ENCODE measurements at regions not wholly inside any gene's neighbourhood (a gene's known extent, or its start where the extent isn't known, plus 50 kb on each side); places are given as distances from the start of the nearest gene placed in this dataset.
"Not testable (repeated sequence)": the region's sequence is repeated elsewhere in the genome, so short reads cannot be mapped to it uniquely, and the experiment has no call there.

- no peak for DNase-seq (ENCODE audit: extremely low read depth, low read depth)
Measured at GRCh38 chr10:2891073-2891769, 176.1 kb upstream of the PFKP start.

DNA sequence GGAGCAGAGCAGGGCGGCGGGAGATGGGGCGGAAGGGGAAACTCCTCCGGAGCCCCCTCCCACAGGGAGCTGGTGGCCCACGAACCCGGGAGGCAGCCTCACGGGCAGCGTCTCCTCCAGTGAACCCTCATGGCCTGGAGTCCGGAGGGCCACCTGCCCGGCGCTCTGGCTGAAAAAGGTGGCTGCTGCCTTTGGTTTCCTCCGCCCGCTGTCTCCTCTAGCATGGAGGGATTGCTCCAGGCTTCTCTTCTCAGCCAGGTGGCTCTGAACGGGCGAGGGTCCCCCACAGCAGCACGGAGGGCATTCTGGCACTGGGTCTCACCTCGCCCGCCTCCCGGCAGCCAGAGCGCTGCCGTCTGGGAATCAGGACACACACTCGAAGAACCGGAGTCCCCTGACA, 177.3 kb upstream of the PFKP start:
- no peak for DNase-seq (ENCODE audit: extremely low read depth, low read depth)
- no peak for TF ChIP-seq CTCF (IDR thresholded peaks at IDR 0.05; ENCODE audit: low read depth, low read length)

More at GRCh38 chr10:2891073-2891769, 176.1 kb upstream of the PFKP start:
- no peak for TF ChIP-seq CTCF (IDR thresholded peaks at IDR 0.05; ENCODE audit: low read depth, low read length)

- no peak for TF ChIP-seq CTCF (IDR thresholded peaks at IDR 0.05; ENCODE audit: low read depth, low read length)
- DNase-seq (ENCODE audit: extremely low read depth, low read depth) = no peak
Measured at GRCh38 chr10:2888403-2889004, 178.8 kb upstream of the PFKP start.

DNA sequence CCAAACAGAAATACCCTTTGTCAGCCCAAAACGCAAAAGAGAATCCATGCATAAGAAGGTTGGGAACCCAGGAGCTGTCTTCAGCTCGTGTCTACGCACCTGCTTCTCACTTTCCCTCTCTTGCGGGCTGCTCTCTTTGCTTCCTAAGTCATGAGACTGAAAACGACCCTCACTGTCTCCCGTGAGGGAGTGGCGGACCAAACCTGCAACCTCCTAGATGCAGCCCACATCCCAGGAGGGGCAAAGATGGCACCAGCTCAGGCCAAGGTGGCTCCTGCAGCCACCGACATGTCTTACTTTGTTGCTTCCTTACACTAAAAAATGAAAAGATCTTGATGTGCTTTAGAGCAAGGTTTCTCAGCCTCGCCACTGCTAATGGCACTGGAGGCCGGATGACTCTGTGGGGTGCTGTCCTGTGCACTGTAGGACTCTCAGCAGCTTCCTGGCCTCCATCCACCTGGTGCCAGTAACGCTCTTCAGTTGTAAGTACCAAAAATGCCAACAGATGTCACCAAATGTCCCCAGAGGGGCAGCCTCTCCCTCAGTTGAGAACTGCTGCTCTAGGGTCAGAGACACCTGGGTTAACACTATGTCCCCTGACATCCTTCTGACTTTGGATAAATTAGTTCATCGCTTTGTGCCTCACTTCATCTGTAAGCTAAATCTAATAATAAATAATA, 179.8 kb upstream of the PFKP start:
- DNase-seq (ENCODE audit: extremely low read depth, low read depth) = no peak
- TF ChIP-seq CTCF (IDR thresholded peaks at IDR 0.05; ENCODE audit: low read depth, low read length) = no peak

DNA sequence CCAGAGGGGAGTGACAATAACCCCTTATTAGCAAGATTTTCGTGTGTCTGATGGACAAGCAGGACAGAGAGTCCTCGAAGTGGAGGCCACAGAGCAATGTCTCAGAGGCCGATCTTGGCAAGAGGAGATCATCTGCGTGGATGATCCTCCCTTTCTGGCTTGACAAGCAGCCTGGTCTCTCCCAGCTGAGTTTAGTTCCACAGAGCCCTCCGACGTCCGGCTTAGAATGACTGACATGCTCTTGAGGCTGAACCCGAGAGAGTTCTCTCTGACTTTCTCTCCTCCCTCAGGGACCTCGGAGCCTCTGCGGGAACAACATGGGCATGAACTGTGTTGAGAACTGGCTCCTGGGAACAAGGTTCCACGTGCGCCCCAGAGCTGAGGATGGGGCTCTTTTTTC, 180.7 kb upstream of the PFKP start:
- DNase-seq (ENCODE audit: extremely low read depth, low read depth) = no peak
- no peak for TF ChIP-seq CTCF (IDR thresholded peaks at IDR 0.05; ENCODE audit: low read depth, low read length)

GRCh38 chr10:2885288-2886278, 181.8 kb upstream of the PFKP start:
- DNase-seq (ENCODE audit: extremely low read depth, low read depth) = no peak
- TF ChIP-seq CTCF (IDR thresholded peaks at IDR 0.05; ENCODE audit: low read depth, low read length) = no peak

DNA sequence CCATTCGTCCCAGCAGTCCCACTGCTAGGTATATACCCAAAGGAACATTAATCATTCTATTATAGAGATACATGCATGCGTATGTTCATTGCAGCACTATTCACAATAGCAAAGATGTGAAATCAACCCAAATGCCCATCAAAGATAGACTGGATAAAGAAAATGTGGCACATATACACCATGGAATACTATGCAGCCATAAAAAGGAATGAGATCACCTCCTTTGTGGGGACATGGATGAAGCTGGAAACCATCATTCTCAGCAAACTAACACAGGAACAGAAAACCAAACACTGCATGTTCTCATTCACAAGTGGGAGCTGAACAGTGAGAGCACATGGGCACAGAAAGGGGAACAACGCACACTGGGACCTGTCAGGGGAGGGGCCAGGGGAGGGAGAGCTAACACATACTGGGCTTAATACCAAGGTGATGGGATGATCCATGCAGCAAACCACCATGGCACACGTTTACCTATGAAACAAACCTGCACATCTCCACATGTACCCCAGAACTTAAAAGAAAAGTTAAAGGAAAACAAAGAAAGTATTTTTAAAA, 183.3 kb upstream of the PFKP start:
- DNase-seq (ENCODE audit: extremely low read depth, low read depth) = not testable (repeated sequence)
